HL-60 (cell line): ENCODE measurements at regions not wholly inside any gene's neighbourhood (a gene's known extent, or its start where the extent isn't known, plus 50 kb on each side); places are given as distances from the start of the nearest gene placed in this dataset.

Experiments
- CTCF ChIP-seq: IDR thresholded peaks from one replicate; pipeline ENCODE4 v1.5.1; 2011; ENCODE audit warnings: low read length, control low read depth, inconsistent platforms; ENCODE audit not compliant: insufficient read depth
- GABPA ChIP-seq: IDR thresholded peaks from 2 replicates; pipeline ENCODE4 v1.6.1; 2012; ENCODE audit warnings: low read depth
- POLR2AphosphoS5 ChIP-seq: IDR thresholded peaks from 2 replicates; pipeline ENCODE4 v1.6.1; 2012; ENCODE audit warnings: low read depth
- REST ChIP-seq: IDR thresholded peaks from 2 replicates; pipeline ENCODE4 v1.6.1; 2012; ENCODE audit warnings: low read depth; ENCODE audit not compliant: insufficient replicate concordance
- SPI1 ChIP-seq: IDR thresholded peaks from 2 replicates; pipeline ENCODE4 v1.6.1; 2012; ENCODE audit warnings: low read depth, mild to moderate bottlenecking, borderline replicate concordance

GRCh38 chr2:105595536-105595935 is 149.2 kb upstream of the NCK2 start:
- TF ChIP-seq CTCF (no peak), GABPA (no peak), POLR2AphosphoS5 (no peak), SPI1 (no peak), REST (no peak)
